BLaER1 (cell line): ENCODE measurements at regions not wholly inside any gene's neighbourhood (a gene's known extent, or its start where the extent isn't known, plus 50 kb on each side); places are given as distances from the start of the nearest gene placed in this dataset.
"Not testable (repeated sequence)": the region's sequence is repeated elsewhere in the genome, so short reads cannot be mapped to it uniquely, and the experiment has no call there.

Experiments
- H3K27ac ChIP-seq: shearing (Covaris generic); formaldehyde crosslinking; 2 replicates; pipeline ENCODE4 v1.8.1; 2022
- H3K27me3 ChIP-seq: shearing (Covaris generic); formaldehyde crosslinking; 2 replicates; pipeline ENCODE4 v1.8.1; 2022
- H3K36me3 ChIP-seq: shearing (Covaris generic); formaldehyde crosslinking; 2 replicates; pipeline ENCODE4 v1.8.1; 2022
- H3K4me1 ChIP-seq: shearing (Covaris generic); formaldehyde crosslinking; 2 replicates; pipeline ENCODE4 v1.8.1; 2022
- H3K4me2 ChIP-seq: shearing (Covaris generic); formaldehyde crosslinking; 2 replicates; pipeline ENCODE4 v1.8.1; 2022
- H3K4me3 ChIP-seq: shearing (Covaris generic); formaldehyde crosslinking; 2 replicates; pipeline ENCODE4 v1.8.1; 2022
- H3K9ac ChIP-seq: shearing (Covaris generic); formaldehyde crosslinking; 2 replicates; pipeline ENCODE4 v1.8.1; 2022
- H3K9me3 ChIP-seq: shearing (Covaris generic); formaldehyde crosslinking; 2 replicates; pipeline ENCODE4 v1.8.1; 2022
- H4K20me1 ChIP-seq: shearing (Covaris generic); formaldehyde crosslinking; 2 replicates; pipeline ENCODE4 v1.8.1; 2022
- Cebpa-rat ChIP-seq: shearing (Covaris generic); IDR thresholded peaks from 2 replicates; pipeline ENCODE4 v1.8.1; 2022

GRCh38 chr3:95781598-95781997 is 1032.8 kb upstream of the EPHA6 start:
- no peaks in the 10 kb centered on the region for H3K27me3 ChIP-seq
- no peak overlapping the region for H3K27ac ChIP-seq
- H3K4me2 ChIP-seq, result no peak overlapping the region
- no peaks in the 10 kb centered on the region for H3K36me3 ChIP-seq
- TF ChIP-seq Cebpa-rat, result no peak
- no peak overlapping the region for H3K9ac ChIP-seq
- no peaks in the 10 kb centered on the region for H4K20me1 ChIP-seq
- peaks cover 1% of the 10 kb centered on the region; the same call in 1 of the 2 replicates for H3K9me3 ChIP-seq
- H3K4me3 ChIP-seq, result no peak overlapping the region
- no peaks in the 10 kb centered on the region for H3K4me1 ChIP-seq

- Histone ChIP-seq H3K9ac (no peak overlapping the region), H3K36me3 (no peaks in the 10 kb centered on the region), H3K27ac (no peak overlapping the region), H3K4me3 (no peak overlapping the region), H3K4me1 (no peaks in the 10 kb centered on the region), H3K27me3 (peaks cover 5% of the 10 kb centered on the region; the same call in 1 of the 2 replicates), H3K4me2 (no peak overlapping the region), H4K20me1 (no peaks in the 10 kb centered on the region), H3K9me3 (no peaks in the 10 kb centered on the region)
- no peak for TF ChIP-seq Cebpa-rat
These were observed 1025.3 kb upstream of the EPHA6 start for GRCh38 chr3:95789111-95789510.

GRCh38 chr3:95797081-95797480 is 1017.3 kb upstream of the EPHA6 start:
- TF ChIP-seq Cebpa-rat, result no peak
- Histone ChIP-seq H3K4me1 (peaks cover 21% of the 10 kb centered on the region), H3K9ac (no peak overlapping the region), H3K4me2 (peak overlapping the region; percentile 52), H3K9me3 (no peaks in the 10 kb centered on the region), H3K27ac (no peak overlapping the region), H3K4me3 (no peak overlapping the region), H3K27me3 (peaks cover 65% of the 10 kb centered on the region), H3K36me3 (no peaks in the 10 kb centered on the region), H4K20me1 (peaks cover 7% of the 10 kb centered on the region; the same call in 1 of the 2 replicates)

- Histone ChIP-seq H3K9me3 (no peaks in the 10 kb centered on the region), H3K36me3 (no peaks in the 10 kb centered on the region), H3K4me3 (no peak overlapping the region), H3K9ac (no peak overlapping the region), H3K4me2 (peak overlapping the region; percentile 18; the same call in 1 of the 2 replicates), H3K27ac (no peak overlapping the region), H3K27me3 (peaks cover 65% of the 10 kb centered on the region), H3K4me1 (peaks cover 21% of the 10 kb centered on the region), H4K20me1 (peaks cover 7% of the 10 kb centered on the region; the same call in 1 of the 2 replicates)
- TF ChIP-seq Cebpa-rat, result no peak
These were observed 1015.8 kb upstream of the EPHA6 start for GRCh38 chr3:95798628-95799027.

GRCh38 chr3:95810462-95810861 is 1003.9 kb upstream of the EPHA6 start:
- Histone ChIP-seq H3K27me3 (no peaks in the 10 kb centered on the region), H3K36me3 (no peaks in the 10 kb centered on the region), H4K20me1 (no peaks in the 10 kb centered on the region), H3K4me1 (no peaks in the 10 kb centered on the region), H3K9me3 (no peaks in the 10 kb centered on the region), H3K9ac (no peak overlapping the region), H3K4me3 (no peak overlapping the region), H3K4me2 (no peak overlapping the region), H3K27ac (no peak overlapping the region)
- TF ChIP-seq Cebpa-rat, result no peak

GRCh38 chr3:95813244-95813643 is 1001.1 kb upstream of the EPHA6 start:
- no peak overlapping the region for H3K4me2 ChIP-seq
- no peaks in the 10 kb centered on the region for H3K9me3 ChIP-seq
- no peak overlapping the region for H3K27ac ChIP-seq
- no peaks in the 10 kb centered on the region for H3K36me3 ChIP-seq
- no peaks in the 10 kb centered on the region for H3K27me3 ChIP-seq
- no peak overlapping the region for H3K4me3 ChIP-seq
- TF ChIP-seq Cebpa-rat, result no peak
- H4K20me1 ChIP-seq, result no peaks in the 10 kb centered on the region
- no peak overlapping the region for H3K9ac ChIP-seq
- no peaks in the 10 kb centered on the region for H3K4me1 ChIP-seq

- Histone ChIP-seq H3K27me3 (no peaks in the 10 kb centered on the region), H3K9me3 (no peaks in the 10 kb centered on the region), H3K4me1 (no peaks in the 10 kb centered on the region), H3K4me2 (no peak overlapping the region), H3K36me3 (no peaks in the 10 kb centered on the region), H3K27ac (no peak overlapping the region), H3K9ac (no peak overlapping the region), H3K4me3 (no peak overlapping the region), H4K20me1 (no peaks in the 10 kb centered on the region)
- no peak for TF ChIP-seq Cebpa-rat
These were observed 998.6 kb upstream of the EPHA6 start for GRCh38 chr3:95815828-95816227.

GRCh38 chr3:95826419-95826818 is 988.0 kb upstream of the EPHA6 start:
- H4K20me1 ChIP-seq, result no peaks in the 10 kb centered on the region
- no peak overlapping the region for H3K4me2 ChIP-seq
- H3K4me3 ChIP-seq, result no peak overlapping the region
- no peak overlapping the region for H3K27ac ChIP-seq
- no peaks in the 10 kb centered on the region for H3K9me3 ChIP-seq
- TF ChIP-seq Cebpa-rat, result no peak
- no peaks in the 10 kb centered on the region for H3K4me1 ChIP-seq
- no peaks in the 10 kb centered on the region for H3K36me3 ChIP-seq
- no peaks in the 10 kb centered on the region for H3K27me3 ChIP-seq
- no peak overlapping the region for H3K9ac ChIP-seq

- Histone ChIP-seq H3K27ac (no peak overlapping the region), H3K36me3 (no peaks in the 10 kb centered on the region), H4K20me1 (no peaks in the 10 kb centered on the region), H3K9ac (no peak overlapping the region), H3K9me3 (no peaks in the 10 kb centered on the region), H3K4me3 (no peak overlapping the region), H3K27me3 (no peaks in the 10 kb centered on the region), H3K4me2 (no peak overlapping the region), H3K4me1 (no peaks in the 10 kb centered on the region)
- TF ChIP-seq Cebpa-rat, result no peak
These were observed 982.2 kb upstream of the EPHA6 start for GRCh38 chr3:95832146-95832545.

GRCh38 chr3:95860628-95861027 is 953.8 kb upstream of the EPHA6 start:
- H3K27me3 ChIP-seq, H3K27ac ChIP-seq, H3K9ac ChIP-seq, H3K4me2 ChIP-seq, H3K4me1 ChIP-seq, H4K20me1 ChIP-seq, H3K4me3 ChIP-seq, H3K36me3 ChIP-seq: not testable (repeated sequence)
- H3K9me3 ChIP-seq, result peaks cover 11% of the 10 kb centered on the region; the same call in 1 of the 2 replicates

- Histone ChIP-seq H3K9me3 (no peaks in the 10 kb centered on the region), H3K27ac (no peak overlapping the region), H3K4me2 (no peak overlapping the region), H3K4me3 (no peak overlapping the region), H4K20me1 (no peaks in the 10 kb centered on the region), H3K4me1 (no peaks in the 10 kb centered on the region), H3K27me3 (no peaks in the 10 kb centered on the region), H3K9ac (no peak overlapping the region), H3K36me3 (no peaks in the 10 kb centered on the region)
- no peak for TF ChIP-seq Cebpa-rat
These were observed 930.6 kb upstream of the EPHA6 start for GRCh38 chr3:95883801-95884200.
